WI38 (cell line): ENCODE measurements at regions not wholly inside any gene's neighbourhood (a gene's known extent, or its start where the extent isn't known, plus 50 kb on each side); places are given as distances from the start of the nearest gene placed in this dataset.

Source experiments
- H3K4me3 ChIP-seq: 2 replicates; pipeline ENCODE4 v1.5.1; 2011; ENCODE audit warnings: low read depth, mild to moderate bottlenecking, control low read depth, low read length
- CTCF ChIP-seq: IDR thresholded peaks from 2 replicates; pipeline ENCODE4 v1.5.1; 2012; ENCODE audit warnings: low read depth, mild to moderate bottlenecking, control low read depth, low read length

- H3K4me3 ChIP-seq = no peak overlapping the region
- no peak for TF ChIP-seq CTCF
Measured at GRCh38 chr22:22084089-22084711, 101.6 kb upstream of the TOP3B start.

GRCh38 chr22:22082960-22083359 lies 100.4 kb upstream of the TOP3B start:
- no peak overlapping the region for H3K4me3 ChIP-seq
- TF ChIP-seq CTCF = no peak

GRCh38 chr22:22082229-22082835 lies 99.7 kb upstream of the TOP3B start:
- TF ChIP-seq CTCF = no peak
- no peak overlapping the region for H3K4me3 ChIP-seq

GRCh38 chr22:22080270-22080669 lies 97.7 kb upstream of the TOP3B start:
- no peak overlapping the region for H3K4me3 ChIP-seq
- no peak for TF ChIP-seq CTCF

- no peak overlapping the region for H3K4me3 ChIP-seq
- no peak for TF ChIP-seq CTCF
Measured at GRCh38 chr22:22079404-22080148, 97.0 kb upstream of the TOP3B start.

GRCh38 chr22:22078329-22078728 lies 95.7 kb upstream of the TOP3B start:
- no peak for TF ChIP-seq CTCF
- no peak overlapping the region for H3K4me3 ChIP-seq

GRCh38 chr22:22076932-22077703 lies 94.5 kb upstream of the TOP3B start:
- TF ChIP-seq CTCF = no peak
- H3K4me3 ChIP-seq = no peak overlapping the region
